HG03469 (cell line): ENCODE measurements at regions not wholly inside any gene's neighbourhood (a gene's known extent, or its start where the extent isn't known, plus 50 kb on each side); places are given as distances from the start of the nearest gene placed in this dataset.
"Not testable (repeated sequence)": the region's sequence is repeated elsewhere in the genome, so short reads cannot be mapped to it uniquely, and the experiment has no call there.

ENCODE experiments used
- ATAC-seq: cut with Tn5 transposase; IDR thresholded peaks from one replicate; pipeline ENCODE4 v1.9.1; 2021; ENCODE audit warnings: mild to moderate bottlenecking, moderate library complexity, moderate number of reproducible peaks; ENCODE audit not compliant: unreplicated experiment

DNA sequence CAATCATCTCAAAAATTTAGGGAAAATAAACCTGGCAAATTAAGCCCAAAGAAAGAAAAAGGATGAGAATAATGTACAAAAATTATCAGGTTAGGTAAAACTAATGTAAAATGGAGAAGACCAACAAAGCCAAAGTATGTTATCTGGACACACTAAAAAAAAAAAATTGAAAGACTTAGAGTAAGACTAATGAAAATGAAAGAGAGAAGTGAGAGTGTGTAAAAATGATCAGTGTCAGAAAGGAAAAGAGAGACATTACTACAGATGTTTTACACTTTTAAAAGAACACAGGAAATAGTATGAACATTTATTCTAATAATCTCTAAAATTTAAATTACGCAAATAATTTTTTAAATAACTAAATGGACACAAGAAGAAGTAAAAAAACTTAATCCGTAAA, 573.3 kb upstream of the NR2F2 start:
- no peak for ATAC-seq

DNA sequence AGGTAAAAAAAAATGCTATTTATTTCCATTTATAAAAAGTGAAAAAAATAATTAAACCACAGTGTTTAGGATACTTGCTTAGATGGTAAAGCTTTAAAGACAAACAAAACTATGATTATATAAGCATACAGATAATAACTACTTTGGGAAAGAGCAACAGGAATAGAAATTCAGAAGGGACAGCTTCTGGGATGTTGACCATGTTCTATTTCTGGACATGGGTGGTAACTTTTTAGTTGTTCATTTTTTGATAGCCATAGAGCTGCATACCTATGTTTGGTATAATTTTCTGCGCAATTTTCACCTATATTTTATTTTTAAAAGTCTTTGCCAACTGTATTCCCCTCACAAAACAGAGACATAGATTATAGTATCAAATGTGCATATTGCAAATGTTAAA, 572.0 kb upstream of the NR2F2 start:
- ATAC-seq = no peak

DNA sequence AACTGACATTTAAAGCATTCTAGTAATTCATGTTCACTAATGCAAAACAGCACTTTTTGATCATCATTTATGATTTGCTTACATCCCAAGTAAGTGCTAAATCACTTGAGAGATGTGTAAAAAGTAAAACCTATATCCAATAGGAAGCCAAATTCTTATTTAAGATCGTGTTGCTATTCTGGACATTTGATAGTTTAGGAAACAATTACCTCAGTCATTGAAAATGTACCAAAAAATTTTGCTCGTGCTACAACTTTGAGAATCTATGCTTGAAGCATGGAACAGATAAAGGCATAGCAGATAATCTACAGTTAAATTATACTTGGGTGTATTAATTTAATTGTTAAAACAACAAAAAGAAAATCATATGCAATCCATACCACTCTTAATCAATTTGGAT, 571.6 kb upstream of the NR2F2 start:
- ATAC-seq = no peak

DNA sequence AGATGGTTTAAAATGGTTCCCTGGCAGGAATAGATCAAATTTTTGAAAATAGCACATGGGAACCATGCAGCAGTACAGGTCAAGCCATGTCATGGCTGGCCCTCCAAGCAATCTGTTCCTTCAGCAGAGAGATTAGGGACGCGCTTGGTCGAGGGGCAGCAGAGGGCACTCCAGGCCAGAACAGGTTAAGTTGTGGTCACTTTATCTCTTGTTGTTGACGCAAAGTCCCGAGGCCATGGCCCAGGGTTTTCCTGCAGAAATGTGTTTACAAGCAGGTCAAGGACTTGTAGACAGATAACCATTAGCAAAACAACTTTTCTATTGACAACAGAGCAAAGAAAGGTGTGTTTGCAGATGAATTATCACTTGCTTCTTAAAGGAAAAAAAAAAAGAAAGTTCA, 570.0 kb upstream of the NR2F2 start:
- ATAC-seq = no peak

DNA sequence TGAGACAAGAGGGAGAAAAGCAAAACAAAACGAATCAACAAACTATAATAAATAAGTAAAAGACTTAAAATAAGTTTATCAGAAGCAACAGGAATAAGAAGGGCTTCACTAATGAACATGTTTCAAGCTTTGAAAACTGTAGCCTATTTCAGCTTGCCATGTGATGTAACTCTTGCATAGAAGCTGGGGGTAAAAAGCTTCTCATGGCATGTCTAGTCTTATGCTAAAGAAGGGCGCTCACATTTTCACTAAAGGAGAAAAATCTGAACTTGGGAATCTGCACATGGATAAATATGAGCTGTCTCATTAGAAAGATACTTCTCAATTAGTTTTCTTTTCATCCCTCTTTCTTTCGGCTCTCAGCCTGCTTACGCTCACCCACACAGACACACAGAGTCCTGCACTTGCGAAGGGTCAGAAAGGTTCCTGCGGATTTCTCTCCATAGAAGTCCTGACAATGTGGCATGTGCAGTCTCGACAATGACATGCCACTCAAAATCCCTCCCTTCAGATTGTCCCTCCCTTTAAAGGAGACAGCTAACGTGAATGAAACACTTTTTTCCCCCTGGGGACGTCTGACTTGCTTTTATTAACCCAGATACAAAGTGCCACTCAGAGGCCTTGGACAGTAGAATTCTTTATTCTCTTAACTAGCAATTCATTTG, 568.9 kb upstream of the NR2F2 start:
- no peak for ATAC-seq

DNA sequence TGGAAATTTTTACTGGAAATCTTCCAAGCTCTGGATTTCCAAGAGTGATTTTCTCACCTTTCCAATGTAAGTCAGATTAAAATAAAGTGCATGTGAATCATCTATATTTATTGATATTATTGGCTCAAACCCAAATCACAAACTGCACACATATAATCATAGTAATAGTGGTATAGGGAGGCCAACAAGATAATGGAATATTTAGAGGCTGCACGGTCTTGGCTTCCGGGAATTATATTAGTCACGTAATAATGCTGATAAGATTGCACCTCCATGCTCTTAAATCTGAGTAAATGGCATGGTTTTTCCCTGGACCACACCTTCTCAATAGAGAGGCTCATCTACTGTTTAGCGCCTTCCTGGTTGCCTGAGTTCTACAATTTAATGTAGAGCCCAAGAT, 567.1 kb upstream of the NR2F2 start:
- no peak for ATAC-seq

DNA sequence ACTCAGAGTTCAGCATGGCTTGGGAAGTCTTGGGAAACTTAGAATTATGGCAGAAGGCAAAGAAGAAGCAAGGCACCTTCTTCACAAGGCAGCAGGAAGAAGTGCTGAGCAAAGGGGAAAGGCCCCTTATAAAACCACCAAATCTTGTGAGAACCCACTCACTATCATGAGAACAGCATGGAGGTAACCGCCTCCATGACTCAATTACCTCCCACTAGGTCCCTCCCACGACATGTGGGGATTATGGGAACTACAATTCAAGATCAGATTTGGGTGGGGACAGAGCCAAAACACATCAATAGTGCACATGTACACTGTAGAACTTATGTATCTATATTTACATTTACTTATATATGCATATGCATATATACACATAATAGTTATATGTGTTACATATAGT, 565.3 kb upstream of the NR2F2 start:
- ATAC-seq = no peak

DNA sequence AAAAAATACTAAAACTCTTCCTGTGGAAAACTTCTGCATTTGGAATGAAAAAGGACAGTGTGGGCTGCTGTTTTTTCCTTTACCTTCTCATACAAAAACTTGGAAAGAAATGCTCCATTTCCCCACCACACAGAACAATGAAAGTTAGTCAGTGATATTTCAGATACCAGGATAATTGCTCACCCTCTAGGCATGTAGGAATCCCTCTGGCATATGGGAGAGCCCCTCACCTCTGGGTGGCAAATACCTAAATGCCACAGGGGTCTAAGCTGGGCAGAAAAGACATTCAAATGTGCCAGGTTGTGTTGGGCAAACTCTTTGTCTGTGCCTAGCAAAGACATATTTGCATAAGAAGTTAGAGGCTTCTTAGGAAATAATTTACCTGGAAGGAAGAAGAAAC, 560.3 kb upstream of the NR2F2 start:
- no peak for ATAC-seq

DNA sequence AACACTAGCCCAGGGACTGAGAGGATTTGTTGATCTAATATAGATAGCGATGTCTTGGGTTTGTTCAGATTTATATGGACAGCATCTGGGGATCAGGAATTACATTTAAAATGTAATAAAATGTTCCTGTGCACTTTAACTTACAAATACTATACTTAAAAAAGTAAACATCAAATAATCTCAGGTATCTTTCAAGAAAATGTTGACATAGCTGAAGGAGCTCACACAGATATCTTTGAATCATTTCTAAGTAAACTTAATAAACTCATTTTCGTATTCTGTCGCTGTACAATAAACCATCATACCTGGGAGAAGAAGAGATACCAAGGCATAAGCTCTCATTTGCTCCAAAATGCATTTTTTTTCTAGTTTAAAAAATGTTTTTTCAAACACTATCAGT, 557.5 kb upstream of the NR2F2 start:
- ATAC-seq = no peak

DNA sequence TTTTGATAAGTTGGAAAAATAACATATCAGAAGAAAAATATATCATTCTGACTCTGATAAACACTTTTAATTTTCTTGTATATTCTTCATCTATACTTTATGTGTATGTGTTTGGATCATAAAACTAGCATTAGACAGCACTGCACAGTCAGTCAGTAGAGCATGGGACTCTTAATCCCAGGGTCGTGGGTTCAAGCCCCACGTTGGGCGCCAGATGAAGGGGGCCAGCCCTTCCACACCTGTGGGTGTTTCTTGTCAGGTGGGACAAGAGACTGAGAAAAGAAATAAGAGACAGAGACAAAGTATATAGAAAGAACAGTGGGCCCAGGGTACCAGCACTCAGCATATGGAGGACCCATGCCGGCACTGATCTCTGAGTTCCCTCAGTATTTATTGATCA, 546.0 kb upstream of the NR2F2 start:
- ATAC-seq = no peak

DNA sequence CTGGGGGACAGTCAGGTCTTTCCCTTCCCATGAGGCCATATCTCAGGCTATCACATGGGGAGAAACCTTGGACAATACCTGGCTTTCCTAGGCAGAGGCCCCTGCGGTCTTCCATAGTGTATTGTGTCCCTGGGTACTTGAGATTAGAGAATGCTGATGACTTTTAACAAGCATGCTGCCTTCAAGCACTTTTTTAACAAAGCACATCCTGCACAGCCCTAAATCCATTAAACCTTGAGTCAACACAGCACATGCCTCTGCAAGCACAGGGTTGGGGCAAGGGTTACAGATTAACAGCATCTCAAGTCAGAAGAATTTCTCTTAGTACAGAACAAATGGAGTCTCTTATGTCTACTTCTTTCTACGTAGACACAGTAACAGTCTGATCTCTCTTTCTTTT, 545.2 kb upstream of the NR2F2 start:
- not testable (repeated sequence) for ATAC-seq

DNA sequence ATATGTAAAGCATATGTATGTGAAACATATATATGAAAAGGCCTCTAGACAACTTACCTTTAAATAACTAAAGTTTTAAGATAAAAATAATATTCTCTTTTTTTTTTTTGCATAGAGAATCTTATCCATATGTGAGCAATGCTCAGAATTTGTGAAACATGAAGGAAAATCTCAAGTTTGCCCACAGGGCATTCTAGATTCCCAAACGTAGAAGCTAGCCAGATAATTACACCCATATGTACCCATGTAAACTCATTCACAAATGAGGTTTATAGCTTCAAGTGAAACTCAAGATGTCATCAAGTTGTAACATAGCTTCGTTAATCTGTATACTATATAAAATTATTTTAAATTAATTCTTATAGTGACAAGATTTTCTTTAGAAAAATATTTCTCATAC, 537.3 kb upstream of the NR2F2 start:
- ATAC-seq = no peak

DNA sequence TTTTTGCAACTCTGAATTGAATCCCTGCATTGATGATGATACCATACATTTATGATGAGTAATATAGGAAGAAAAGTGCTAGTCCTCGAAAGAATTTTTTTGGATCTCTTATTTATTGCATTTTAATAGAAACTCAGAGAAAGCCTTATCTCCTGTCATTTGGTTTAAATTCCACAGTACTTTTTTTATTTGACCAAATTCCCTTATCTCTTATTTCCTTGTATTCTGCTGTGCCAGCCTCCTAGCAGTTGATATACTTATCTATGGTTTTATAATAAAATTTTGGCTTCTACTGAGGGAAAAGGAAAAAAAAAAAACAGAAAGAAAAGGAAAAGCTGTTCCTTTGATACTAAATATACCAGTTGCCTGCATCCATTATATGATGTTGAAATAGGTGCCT, 535.1 kb upstream of the NR2F2 start:
- ATAC-seq = no peak

DNA sequence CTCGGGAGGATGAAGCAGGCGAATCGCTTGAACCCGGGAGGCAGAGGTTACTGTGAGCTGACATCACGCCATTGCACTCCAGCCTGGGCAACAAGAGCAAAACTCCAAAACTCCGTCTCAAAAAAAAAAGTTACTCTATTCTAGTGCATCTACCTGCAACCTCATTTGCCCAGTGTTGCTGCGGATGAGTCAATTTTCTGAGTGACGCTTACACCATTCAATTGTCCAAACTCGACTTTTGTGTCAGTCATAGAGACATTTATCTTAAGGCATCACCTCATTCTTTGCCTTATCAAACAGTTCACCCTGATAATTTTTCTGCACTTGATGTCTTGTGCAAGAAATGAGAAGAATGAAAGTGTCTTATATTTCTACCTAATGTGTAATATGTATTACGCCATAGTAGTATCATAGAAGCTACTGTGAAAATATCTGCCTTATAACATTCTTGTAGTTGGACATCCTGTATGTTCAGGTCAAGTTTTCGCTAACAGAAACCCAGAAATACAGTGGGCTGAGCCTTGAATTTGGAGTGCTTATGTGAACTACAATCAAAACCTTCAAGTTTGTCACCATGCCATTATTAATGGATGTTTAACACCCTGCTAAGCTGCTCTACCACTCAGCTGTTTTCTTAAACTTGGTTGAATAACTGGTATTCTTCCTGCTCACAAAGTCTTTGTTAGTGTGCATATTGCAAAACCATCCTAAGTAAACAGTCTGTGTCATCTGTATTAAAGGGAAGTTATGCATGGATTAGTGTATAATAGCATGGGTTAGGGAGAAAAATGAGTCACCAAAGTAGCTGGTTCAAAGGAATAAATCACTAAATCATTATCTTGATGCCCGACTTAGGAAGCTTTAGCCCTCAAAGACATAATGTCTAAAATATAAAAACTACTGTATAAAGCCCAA, 531.0 kb upstream of the NR2F2 start:
- no peak for ATAC-seq

DNA sequence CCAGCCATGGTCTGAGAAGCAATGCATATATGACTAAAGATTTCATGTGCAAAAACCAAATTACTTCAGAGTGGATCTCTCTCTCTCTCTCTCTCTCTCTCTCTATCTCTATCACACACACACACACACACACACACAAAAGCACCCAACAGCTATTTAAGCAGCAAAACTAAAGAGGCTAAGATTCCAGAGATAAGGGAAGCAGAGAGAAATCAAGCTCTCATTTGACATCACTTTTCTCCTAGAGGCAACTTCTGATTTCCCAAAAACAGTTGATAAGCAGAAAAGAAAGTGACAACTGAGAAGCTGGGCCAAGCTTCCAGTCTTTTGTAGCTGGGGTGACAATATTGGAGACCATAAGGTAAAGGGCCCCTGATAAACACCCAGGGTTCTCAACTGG, 526.0 kb upstream of the NR2F2 start:
- ATAC-seq = no peak

DNA sequence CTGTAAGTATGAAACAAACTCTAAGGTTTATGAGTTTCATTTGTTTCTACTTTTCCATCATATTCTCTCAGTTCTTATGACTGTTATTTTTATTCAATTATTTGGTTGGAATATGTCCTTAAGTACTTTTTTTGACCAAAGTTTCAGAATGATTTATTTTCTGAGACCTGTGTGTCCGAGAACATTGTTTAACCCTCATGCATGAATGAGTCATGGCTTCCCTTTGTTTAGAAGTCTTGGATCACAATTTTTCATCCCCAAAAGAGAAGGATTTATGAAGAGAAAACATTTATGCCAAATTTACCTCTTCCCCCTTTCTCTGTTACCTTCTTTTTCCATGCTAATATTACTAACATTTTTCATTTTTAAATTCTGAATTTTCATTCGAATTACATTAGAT, 518.0 kb upstream of the NR2F2 start:
- ATAC-seq = no peak

DNA sequence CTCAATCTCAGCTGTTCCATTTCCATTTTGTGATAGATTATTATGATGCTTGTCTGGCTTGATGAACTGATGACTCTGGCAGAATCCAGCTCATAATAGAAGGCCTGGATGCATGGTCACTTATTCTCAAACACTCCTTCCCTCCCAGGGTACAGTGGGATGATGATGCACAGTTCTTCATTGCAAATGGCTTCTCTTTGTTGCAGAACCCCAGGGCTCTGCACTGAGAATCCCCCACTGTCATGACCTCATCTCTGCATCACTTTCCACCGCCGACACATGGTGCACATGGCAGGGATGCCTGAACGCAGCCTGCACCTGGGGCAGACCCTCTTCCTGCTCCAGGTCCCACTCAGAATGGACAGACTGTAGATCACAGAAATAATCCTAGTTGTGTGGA, 515.6 kb upstream of the NR2F2 start:
- ATAC-seq = no peak

DNA sequence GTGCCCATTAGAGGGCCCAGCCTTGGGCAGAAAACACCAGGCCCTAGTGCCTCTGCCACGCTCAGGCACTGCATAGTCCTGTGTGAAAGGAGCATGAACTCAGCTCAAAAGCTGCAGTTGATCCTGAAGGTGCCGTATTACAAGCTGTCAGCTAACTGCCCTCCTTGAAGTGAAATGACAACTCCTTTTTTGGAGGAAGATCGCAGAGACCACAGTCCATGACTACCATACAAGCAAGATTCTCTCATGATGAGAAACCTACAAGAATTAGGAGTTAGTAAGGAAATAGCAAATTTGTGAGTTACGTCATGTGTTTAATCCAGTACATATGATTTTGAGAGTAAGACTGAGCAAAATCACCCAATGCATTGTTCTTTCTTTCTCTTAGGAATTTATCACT, 513.9 kb upstream of the NR2F2 start:
- ATAC-seq = no peak

DNA sequence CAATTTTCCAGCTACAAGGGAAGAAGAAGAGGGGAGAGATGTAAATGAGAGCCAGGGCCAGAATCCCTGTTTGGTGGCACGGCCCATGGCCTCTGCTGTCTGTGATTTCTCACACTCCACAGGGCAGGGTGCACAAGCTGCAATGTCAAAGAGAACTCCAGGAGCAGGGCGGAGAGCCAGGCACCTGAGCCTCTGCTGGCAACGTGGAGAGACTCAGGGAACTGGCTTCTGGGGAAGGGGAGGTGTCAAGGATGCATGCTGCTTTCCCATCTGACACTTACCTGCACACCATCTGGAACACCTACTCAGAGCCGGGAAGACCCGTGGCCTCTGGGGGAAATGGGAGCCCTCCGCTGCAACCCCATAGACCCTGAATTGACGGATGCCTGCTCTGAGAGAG, 507.5 kb upstream of the NR2F2 start:
- no peak for ATAC-seq

DNA sequence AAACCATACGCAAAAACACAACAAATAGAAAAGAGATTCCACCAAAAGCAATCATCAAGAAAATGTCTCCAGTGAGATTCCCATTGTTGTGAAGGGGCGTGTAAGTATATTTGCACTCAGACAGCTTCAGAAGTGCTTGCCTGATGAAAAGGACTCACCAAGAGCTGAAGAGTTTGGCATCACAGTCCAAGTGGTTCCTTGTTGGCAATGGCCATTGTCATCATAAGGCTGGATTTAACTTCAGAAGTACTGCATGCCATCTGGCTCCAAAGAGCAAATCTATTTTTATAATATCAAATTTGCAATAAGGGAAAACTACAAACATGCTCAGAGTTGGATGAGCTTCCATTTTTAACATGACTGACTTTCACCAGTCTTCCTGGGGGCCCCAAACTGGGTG, 505.3 kb upstream of the NR2F2 start:
- no peak for ATAC-seq

DNA sequence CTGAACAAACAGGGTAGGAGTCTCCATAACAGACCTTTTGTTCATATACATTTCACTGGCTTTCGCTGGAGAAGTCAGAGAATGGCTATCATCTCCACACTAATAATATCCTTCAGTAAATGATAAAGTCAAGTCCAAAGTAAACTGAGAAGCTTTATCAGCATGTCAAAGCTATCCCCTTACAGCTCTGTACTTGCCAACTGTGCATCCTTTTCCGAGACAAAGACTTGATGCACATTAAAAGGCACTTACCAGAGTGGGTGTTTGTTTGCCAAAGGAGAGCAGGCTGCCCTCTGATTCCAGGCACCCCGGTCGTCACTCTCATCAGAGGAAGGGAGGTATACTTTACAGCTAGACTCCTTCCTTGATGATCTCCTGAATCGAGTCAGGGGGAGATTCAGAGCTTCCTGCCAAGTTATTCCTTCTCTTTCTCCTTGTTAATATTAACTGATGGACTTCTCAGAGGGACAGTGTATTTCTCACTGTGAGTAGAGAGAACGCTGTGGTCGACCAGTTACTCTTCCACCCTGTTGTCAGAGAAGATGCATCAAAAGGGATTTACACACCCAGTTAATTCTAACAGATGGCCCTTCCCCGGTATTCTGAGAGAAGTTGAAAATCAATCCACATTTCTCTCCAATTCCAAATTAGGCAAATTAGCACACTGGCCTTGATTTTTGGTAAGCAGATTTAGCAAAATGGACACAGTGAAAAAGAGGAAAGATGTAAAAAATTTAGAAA, 504.7 kb upstream of the NR2F2 start:
- ATAC-seq = no peak
